Hematopoietic multipotent progenitor cell treated with erythropoietin and hydrocortisone succinate and interleukin-3 and kit ligand, for 6 days (in vitro differentiated cells): ENCODE measurements at regions not wholly inside any gene's neighbourhood (a gene's known extent, or its start where the extent isn't known, plus 50 kb on each side); places are given as distances from the start of the nearest gene placed in this dataset.
A peak's percentile ranks its signal among the peaks of the same experiment; 100 is the strongest.
"Not testable (repeated sequence)": the region's sequence is repeated elsewhere in the genome, so short reads cannot be mapped to it uniquely, and the experiment has no call there.

Source experiments
- DNase-seq: peaks from one replicate; pipeline ENCODE4 v3.0.0-alpha.2; 2015

DNA sequence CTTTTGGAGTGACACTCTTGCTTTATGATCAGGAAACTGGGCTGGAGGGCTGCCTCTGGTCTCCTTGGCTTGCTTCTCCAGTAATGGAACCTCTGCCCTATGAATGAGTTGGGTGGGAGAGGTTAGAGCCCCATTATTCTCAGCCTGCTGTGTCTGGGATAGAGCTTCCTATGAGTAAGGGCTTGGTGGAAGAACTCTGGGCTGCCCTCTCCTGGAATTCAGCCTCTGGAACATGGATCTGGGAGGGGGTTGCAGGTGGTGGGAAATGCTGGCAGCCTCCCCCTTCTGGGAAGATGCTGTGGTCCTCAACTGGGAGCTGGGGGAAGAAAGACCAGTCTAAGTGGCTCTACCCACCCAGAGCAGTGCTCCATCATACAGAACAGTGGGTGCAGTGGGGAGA is 81.8 kb upstream of the SYN3 start:
- DNase-seq = no peak

- not testable (repeated sequence) for DNase-seq
Measured at GRCh38 chr22:33138333-33138732, 80.2 kb upstream of the SYN3 start.

DNA sequence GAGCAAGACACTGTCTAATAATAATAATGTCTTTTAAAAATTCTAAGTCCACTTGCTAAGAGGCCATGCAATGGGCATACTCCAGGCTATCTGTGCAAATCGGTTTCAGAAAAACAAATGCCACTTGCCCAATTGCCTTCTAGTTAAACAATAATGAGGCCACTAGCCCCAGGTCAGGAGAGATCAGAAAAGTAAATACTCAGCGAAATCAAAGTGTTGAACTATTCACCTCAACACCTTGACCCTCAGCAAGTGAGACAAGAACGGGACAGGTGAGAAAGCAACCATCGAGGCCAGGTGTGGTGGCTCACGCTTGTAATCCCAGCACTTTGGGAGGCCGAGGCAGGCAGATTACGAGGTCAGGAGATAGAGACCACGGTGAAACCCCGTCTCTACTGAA is 72.3 kb upstream of the SYN3 start:
- no peak for DNase-seq

DNA sequence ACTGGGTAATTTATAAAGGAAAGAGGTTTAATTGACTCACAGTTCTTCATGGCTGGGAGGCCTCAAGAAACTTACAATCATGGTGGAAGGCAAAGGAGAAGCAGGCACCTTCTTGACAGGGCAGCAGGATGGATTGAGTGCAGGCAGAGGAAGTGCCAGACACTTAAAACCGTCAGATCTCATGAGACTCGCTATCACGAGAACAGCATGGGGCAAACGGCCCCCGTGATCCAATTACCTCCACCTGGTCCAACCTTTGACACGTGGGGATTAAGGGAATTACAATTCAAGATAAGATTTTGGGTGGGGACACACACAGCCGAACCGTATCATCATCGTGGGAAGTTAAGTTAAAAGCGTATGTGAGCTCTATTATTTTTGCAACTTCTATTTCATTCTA is 71.4 kb upstream of the SYN3 start:
- DNase-seq = no peak

- no peak for DNase-seq
Measured at GRCh38 chr22:33126881-33127280, 68.7 kb upstream of the SYN3 start.

DNA sequence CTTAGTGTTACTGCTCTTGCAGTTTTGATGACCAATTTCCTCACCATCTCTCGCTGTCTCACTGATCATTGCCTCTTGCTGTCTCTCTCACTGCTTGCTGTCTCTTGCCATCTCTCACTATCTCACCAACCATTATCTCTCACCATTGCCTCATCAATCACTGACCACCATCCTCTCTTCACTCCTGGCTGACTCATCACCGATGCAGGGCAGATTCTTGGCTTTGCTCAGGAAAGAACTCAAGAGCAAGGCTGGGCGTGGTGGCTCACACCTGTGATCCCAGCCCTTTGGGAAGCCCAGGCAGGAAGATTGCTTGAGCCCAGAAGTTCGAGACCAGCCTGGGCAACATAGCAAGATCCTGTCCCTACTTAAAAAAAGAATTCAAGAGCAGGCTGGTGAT is 66.3 kb upstream of the SYN3 start:
- no peak for DNase-seq

DNA sequence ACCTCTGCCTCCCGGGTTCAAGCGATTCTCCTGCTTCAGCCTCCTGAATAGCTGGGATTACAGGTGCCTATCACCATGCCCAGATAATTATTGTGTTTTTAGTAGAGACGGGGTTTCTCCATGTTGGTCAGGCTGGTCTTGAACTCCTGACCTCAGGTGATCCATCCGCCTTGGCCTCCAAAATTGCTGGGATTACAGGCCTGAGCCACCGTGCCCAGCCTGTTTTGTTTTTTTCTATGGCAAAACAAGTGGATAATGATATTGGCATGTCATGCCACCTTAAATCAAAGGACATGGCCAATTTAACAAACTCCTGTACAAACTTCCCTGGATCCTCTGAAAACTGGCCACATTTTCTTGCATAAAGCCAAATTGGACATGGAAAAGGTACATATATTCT is 64.3 kb upstream of the SYN3 start:
- DNase-seq = not testable (repeated sequence)

DNA sequence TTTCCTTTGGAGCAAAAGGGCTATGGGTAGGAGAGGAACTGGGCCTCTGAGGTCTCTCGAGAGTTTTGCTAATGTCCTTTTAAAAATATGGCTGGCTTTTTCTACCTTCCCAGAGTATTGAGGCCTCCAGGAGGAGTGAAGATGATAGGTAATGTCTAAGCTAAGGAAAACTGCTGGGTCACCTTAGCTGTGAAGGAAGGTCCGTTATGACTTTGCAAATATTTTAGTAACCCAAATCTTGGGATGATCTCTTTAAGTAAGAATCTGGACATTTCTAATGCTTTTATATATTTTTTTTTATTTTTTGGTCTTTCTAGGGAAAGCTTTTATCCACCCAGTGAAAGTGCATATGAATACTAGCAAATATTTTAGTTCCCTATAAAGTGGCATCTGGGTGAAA is 60.9 kb upstream of the SYN3 start:
- no peak for DNase-seq

DNA sequence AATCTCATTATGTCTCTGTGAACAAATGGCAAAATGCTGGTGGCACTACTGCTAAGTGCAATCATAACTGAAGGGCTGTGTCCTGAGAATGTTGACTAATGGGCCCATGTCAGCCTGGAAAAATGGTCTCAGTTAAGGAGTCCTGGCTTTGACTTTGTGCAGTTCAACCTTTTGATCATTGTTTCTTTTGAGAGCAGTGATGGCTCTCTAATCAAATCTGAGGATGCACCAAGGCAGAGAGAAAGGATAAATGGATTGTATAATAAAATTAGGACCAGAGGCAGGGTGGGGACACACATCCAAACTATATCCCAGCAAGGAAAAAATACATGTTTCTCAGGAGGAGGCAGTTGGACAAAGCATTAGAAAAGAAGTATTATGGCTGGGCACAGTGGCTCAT is 59.6 kb upstream of the SYN3 start:
- no peak for DNase-seq

GRCh38 chr22:33116841-33117547 is 58.8 kb upstream of the SYN3 start:
- no peak for DNase-seq

DNA sequence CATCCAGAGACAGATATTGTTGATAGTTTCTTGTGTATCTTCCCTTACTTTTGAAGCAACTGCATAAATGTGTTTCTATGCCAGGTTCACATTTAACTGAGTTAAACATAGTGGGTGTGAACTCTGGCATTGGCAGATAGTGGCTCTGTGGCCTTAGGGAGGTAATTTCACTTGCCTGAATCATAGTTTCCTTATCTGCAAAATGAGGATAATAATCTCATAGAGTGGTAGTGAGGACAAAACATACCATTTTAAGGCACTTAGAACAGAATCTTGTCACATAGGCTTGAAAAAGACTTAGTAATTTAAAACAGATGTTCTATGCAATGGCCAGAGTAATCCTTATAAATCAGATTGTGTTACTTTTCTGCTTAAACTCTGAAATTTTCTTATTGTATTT is 56.4 kb upstream of the SYN3 start:
- peak; percentile 31 for DNase-seq

- no peak for DNase-seq
Measured at GRCh38 chr22:33112580-33112979, 54.4 kb upstream of the SYN3 start.

- no peak for DNase-seq
Measured at GRCh38 chr22:33111491-33111890, 53.3 kb upstream of the SYN3 start.

DNA sequence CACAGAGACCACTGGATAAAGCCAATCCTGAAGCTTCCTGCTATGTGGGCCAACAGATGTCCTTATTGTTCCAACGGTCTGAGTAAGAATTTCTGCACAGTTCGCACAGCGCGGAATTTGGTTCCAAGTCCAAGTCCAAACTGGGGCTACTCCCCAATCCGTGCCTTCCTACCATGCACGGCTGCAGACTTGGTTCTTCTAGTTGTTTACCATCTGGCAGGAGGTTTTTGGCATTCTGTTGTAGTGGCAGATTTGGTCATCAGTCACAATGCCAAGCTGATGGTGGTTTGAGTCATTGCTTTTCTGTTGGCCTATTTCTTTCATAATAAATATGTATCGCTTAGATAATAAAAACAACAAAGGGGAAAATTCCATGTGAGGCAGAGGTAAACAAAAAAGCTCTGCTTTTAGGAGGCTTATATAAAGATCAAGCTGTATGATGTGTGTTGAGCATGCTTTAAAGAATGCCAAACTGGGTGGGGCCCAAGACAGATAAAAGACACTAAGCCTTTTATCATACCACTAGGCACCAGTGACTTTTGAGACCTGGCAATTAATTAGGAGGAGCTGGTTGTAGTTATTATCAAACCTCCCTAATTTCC is 52.5 kb upstream of the SYN3 start:
- no peak for DNase-seq

- no peak for DNase-seq
Measured at GRCh38 chr22:33109514-33110430, 51.6 kb upstream of the SYN3 start.

- DNase-seq = no peak
Measured at GRCh38 chr22:33108037-33108436, 49.9 kb upstream of the SYN3 start.
